ENCODE measurements at regions not wholly inside any gene's neighbourhood (a gene's known extent, or its start where the extent isn't known, plus 50 kb on each side); places are given as distances from the start of the nearest gene placed in this dataset.

DNA sequence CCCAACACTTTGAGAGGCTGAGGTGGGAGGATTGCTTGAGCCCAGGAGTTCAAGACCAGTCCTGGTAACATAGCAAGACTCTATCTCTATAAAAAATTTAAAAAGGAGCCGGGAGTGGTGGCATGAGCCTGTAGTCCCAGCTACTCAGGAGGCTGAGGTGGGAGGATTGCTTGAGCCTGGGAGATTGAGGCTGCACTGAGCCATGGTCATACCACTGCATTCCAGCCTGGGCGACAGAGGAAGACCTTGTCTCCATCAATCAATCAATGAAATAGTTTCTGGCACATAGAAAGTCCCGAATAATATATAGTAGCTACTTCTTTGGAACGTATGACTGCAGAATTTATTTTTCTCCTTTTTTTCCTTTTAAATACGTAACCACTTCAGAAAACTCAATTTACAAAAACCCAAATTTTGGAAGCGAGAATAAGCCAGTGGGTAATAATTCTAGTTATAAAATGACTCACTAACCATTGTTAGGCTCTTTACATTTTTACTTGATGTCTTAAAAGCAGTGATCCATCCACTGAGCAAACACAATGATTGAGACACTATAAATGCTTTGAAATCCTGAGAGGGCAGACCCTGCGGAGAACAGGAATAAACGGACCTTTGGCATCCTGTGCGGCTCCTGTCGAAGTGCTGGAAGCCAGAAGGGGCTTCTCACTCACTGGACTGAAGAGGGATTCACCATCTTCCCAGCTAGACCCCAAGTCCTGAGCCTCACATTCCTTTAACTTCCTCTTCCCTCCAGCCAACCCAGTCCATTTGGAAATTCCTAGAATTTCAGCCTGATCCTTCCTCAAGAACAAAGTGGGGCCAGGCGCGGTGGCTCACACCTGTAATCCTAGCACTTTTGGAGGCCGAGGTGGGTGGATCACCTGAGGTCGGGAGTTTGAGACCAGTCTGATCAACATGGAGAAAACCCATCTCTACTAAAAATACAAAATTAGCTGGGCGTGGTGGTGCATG, 68.4 kb upstream of the MFGE8 start:
- TF ChIP-seq, protein P1, sequence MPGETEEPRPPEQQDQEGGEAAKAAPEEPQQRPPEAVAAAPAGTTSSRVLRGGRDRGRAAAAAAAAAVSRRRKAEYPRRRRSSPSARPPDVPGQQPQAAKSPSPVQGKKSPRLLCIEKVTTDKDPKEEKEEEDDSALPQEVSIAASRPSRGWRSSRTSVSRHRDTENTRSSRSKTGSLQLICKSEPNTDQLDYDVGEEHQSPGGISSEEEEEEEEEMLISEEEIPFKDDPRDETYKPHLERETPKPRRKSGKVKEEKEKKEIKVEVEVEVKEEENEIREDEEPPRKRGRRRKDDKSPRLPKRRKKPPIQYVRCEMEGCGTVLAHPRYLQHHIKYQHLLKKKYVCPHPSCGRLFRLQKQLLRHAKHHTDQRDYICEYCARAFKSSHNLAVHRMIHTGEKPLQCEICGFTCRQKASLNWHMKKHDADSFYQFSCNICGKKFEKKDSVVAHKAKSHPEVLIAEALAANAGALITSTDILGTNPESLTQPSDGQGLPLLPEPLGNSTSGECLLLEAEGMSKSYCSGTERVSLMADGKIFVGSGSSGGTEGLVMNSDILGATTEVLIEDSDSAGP (CRISPR knock-in tag; IDR thresholded peaks at IDR 0.05) = no peak
- TF ChIP-seq POLR2AphosphoS5 (IDR thresholded peaks at IDR 0.05; ENCODE audit: control insufficient read depth, insufficient read depth, low read depth, low read length) (no peak), SIN3B (IDR thresholded peaks at IDR 0.05; ENCODE audit: low read depth) (no peak), NFATC3 (IDR thresholded peaks at IDR 0.05) (no peak), MYC (IDR thresholded peaks at IDR 0.05; ENCODE audit: low read depth, low read length) (no peak), MYC (CRISPR knock-in tag; IDR thresholded peaks at IDR 0.05; ENCODE audit: borderline replicate concordance, low read depth) (no peak)
- TF ChIP-seq, protein P2, sequence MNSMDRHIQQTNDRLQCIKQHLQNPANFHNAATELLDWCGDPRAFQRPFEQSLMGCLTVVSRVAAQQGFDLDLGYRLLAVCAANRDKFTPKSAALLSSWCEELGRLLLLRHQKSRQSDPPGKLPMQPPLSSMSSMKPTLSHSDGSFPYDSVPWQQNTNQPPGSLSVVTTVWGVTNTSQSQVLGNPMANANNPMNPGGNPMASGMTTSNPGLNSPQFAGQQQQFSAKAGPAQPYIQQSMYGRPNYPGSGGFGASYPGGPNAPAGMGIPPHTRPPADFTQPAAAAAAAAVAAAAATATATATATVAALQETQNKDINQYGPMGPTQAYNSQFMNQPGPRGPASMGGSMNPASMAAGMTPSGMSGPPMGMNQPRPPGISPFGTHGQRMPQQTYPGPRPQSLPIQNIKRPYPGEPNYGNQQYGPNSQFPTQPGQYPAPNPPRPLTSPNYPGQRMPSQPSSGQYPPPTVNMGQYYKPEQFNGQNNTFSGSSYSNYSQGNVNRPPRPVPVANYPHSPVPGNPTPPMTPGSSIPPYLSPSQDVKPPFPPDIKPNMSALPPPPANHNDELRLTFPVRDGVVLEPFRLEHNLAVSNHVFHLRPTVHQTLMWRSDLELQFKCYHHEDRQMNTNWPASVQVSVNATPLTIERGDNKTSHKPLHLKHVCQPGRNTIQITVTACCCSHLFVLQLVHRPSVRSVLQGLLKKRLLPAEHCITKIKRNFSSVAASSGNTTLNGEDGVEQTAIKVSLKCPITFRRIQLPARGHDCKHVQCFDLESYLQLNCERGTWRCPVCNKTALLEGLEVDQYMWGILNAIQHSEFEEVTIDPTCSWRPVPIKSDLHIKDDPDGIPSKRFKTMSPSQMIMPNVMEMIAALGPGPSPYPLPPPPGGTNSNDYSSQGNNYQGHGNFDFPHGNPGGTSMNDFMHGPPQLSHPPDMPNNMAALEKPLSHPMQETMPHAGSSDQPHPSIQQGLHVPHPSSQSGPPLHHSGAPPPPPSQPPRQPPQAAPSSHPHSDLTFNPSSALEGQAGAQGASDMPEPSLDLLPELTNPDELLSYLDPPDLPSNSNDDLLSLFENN (IDR thresholded peaks at IDR 0.05; ENCODE audit: low read depth in 2 of 2, low read length in 2 of 2) = no peak
- TF ChIP-seq, protein P3, sequence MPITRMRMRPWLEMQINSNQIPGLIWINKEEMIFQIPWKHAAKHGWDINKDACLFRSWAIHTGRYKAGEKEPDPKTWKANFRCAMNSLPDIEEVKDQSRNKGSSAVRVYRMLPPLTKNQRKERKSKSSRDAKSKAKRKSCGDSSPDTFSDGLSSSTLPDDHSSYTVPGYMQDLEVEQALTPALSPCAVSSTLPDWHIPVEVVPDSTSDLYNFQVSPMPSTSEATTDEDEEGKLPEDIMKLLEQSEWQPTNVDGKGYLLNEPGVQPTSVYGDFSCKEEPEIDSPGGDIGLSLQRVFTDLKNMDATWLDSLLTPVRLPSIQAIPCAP (CRISPR knock-in tag; IDR thresholded peaks at IDR 0.05; ENCODE audit: borderline replicate concordance) = no peak

Data from K562 (cell line).